ENCODE measurements at regions not wholly inside any gene's neighbourhood (a gene's known extent, or its start where the extent isn't known, plus 50 kb on each side); places are given as distances from the start of the nearest gene placed in this dataset.
"Not testable (repeated sequence)": the region's sequence is repeated elsewhere in the genome, so short reads cannot be mapped to it uniquely, and the experiment has no call there.

DNA sequence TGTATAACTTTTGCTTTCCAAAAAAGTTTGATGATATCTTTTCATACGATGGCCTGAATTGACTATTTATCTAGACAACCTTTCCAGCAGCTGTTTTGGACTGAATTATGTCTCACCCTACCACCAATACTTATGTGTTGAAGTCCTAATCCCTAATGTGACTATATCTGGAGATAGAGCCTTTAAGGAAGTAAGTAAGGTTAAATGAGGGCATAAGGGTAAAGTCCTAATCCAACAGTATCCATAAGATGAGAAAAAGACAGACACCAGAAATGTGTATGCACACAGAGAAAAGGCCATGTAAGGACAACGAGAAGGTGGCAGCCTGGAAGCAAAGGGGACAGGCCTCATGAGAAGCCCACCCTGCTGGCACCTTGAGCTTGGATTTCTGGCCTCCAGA, 86.6 kb upstream of the PPARGC1A start:
- DNase-seq, result no peak

DNA sequence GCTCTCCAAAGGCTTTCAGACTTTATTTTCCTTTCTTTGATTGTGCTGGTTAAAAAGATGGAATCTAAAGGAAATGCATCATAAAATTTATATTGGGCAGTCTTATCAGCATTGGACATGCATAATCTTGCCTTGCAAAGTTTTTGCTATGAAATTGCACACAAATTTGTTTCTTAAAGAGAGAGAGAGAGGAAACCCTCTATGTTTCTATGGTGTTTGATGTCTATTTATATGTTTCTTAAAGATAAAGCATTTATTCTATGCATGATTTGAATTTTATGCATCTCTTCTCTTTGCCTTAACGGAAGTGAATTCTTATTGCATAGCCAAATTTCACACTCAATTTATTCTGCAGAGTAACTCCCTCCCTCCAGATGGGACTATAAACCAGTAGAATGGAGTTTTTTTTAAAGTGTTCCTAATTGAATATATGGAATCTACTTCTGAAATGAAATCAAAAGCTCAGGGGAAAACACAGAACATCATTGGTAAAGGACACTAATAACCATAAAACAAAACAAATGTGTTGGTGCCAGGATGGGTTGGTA, 83.5 kb upstream of the PPARGC1A start:
- DNase-seq, result no peak

DNA sequence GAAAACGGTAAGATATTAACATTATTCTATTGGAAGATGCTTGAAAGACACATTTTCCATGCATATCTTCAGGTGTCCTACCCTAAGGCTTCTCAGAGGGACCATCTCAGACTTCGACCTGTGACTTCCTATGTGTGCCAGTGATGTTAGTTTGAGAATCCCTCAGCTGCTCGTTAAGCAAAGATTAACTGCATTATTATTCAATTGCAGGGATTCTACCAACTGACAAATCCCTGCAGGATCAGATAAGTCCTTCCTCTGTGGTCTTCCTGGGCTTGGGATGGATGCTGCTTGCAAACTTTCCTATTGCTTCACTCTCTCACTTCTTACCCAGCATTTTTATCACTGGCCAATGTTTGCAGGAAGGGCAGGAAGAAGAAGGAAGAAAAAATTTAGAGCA, 83.0 kb upstream of the PPARGC1A start:
- DNase-seq, result no peak

DNA sequence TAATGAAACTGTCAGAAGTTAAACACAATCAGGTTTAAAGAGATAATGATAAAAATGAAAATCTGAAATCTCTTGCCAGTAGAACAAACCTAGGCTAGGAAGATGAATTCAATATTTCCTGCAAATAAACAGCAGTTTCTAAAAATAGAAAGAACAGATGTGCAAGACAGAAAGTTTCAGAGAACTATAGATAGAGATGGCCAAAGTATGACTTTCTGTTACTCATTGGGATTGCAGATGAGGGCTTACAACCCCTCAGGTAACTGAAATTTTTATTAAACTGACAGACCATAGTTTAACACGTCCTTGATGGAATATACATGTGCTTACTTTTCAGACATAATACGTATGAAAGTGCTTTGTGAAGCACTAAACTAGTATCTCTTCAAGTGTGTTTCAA, 82.3 kb upstream of the PPARGC1A start:
- no peak for DNase-seq

DNA sequence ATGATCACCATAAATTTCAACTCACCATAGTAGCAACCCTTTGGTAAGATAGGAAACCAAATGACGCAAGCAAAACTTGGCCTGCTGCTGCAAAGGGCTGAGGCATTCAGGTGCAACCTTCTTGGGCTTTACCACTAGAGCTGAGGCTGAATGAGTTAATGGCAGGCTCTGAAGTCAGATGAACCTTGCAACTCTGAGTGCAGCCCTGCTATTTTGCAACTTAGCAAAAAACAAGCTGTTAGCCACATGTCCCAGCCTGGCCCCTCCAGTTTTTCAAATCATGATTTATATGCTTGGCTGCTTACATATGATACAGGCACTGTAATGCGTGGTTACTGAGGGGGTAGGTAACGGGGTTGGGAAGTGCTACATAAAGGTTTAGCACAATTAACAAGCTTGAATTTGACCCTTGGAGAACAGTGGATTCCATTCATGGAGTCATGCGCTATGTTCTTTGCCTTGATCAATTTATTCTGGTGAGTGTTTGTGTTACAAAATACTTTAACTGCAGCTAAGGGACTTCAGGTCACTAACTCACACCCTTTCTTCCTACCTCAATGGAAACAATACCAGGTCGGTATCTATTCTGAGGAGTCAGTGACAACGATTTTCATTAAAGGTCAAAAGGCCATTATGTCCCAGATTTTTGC, 80.5 kb upstream of the PPARGC1A start:
- no peak for DNase-seq

DNA sequence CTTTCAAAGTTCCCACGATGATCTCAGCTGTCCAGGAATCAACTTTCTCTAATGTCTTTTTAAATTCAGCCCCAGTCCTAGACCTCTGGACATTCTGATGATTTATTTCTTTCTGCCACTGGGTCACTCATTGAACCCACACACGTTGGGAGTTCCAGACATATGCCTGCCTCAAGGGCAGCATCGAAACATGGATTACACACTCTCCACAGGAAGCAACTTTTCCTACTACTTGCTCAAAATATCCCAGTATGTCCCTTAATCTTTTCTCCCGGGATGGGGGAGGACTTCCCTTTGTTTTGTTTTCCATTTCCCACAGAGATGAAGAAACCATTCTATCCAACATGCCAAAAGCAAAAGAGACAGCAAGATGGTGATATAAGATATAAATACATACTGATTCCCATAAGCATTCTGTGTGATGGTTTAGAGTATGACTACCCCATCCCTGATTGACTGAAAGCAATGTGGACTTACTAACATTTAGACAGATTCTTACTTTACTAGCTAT, 79.8 kb upstream of the PPARGC1A start:
- no peak for DNase-seq

DNA sequence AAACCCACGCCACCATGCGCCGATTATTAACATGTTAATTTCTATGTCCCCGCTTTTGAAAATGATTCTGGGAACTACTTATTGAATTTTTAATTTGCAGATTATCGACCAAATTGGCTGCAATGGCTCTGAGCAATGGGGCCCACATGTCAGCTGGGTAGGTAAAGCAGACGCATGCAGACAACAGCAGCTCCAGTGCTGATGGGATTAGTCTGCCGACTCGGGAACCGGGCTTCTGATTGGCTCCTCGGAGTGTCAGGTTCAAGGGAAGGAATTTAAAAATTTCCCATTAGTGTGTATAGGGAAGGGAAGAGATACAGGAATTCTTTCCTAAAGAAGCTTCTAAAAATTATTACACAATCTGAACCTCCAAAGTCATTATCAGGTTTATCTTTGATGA, 77.4 kb upstream of the PPARGC1A start:
- DNase-seq, result no peak

DNA sequence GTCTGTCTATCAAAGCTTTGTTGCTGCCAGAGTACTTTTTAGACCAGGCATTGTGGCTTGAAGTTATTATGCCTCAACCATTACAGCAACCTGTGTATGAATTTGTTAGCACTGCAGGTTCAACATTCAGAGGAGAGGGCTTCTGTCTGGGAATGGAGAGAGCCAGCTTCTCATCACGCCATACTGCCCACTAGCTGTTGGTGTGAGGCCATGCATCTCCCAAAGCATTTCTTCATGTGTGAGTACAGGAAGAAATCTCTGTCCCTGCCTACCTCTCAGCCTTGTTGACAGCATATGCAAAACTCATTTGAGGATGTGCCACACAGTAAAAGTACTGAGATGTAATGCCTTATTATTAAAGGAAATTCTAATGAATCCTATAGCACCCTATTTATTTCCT, 76.9 kb upstream of the PPARGC1A start:
- DNase-seq, result no peak

DNA sequence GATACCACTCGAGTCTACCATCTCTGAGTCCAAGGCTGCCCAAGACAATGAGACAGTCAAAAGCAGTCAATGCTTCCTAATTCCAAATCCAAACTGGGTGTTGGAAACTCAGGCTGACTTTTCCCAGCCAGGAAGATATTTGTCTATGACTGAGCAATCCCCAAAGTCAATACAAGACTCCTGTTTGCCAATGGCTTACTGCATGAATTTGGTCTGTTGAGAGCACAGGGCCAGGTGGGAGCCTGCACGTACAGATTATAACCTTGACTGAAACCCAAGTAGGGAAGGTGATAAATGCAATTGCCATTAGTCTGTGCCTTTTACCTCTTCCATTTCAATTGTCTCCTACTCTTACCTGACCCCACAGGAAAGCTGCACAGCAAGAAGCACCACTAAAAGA, 72.6 kb upstream of the PPARGC1A start:
- DNase-seq, result no peak

DNA sequence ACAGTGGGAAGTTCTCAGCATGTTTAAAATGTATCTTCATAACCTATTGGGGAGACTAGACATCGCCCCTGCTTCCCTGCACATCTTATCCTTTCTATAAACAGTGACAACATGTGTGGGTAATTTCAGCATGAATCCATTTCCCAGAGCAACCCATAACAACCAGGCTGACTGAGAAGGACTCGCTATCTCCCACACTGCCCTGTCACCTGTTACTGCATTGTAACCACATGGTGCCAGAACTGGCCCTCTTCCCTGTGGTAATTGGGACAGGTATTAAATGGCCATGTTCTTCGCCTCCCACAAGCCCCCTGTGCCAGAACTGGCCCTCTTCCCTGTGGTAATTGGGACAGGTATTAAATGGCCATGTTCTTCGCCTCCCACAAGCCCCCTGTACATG, 71.5 kb upstream of the PPARGC1A start:
- not testable (repeated sequence) for DNase-seq

DNA sequence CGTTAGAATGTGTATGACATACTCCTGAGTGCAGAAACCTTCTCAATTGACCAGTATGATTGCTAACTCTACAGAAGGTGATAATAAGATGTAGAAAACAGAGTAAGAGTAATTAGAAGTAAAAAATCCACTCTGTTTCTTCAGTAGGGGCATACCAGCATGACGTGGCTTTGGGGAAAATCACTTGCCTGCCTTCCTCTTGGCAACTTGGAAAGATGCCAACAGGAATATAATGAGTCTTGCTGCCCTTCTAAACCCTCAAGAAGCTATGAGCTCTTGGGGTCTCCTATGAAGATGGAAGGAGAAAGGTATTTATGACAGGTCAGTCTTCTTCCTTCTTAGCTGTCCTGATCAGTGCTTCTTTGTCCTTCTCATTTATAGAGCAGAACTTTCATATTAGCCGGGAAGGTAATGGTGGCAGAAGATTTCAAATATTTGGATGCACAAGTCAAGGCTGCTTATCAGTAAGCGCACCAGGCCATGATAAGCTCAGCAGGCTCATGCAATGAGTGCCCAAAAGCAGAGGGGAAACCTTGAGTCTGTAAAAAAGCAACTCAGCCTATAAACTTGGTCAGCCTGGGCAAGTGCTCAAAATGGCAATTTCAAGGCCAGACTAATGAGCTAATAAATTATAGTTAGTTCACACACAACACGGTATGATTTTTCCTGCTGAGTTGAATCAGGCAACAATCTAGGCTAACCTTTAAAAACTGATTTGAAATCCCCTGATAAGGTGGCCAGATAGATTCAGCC, 69.7 kb upstream of the PPARGC1A start:
- DNase-seq, result no peak

DNA sequence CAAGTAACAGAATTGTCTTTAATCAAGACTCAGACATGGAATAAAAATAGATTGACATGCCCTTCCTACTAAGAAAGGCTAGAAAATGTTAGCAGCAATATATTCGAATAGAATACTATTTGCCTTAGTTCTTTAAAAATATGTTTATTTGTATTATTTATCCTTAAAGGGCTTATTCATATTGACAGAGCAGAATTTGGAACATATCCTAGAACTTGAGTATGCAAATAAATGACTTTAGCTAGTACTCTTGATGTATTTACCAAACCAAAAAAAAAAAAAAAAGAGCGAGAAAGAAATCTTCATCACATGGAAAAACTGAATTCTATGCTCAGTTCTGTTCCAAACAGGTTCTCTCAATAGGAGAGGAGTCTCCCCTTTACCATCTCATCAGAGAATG, 68.9 kb upstream of the PPARGC1A start:
- DNase-seq, result no peak

DNA sequence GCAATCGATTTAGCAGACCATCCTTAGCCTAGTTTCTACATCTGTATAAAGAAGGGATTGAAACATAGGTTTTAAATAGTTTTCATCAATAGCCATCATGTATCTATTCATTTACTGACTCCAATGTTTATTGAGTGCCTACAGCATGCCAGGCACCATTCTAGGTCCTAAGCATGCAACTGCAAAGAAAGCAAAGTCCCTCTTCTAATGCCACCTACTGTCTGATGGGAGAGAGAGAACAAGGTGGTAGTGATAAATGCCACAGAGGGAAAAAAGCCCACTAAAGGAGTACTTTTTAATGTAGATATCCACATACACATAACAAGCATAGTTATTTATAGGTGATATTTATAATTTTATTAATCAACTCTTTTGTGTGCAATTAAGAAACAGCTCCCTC, 67.6 kb upstream of the PPARGC1A start:
- no peak for DNase-seq

DNA sequence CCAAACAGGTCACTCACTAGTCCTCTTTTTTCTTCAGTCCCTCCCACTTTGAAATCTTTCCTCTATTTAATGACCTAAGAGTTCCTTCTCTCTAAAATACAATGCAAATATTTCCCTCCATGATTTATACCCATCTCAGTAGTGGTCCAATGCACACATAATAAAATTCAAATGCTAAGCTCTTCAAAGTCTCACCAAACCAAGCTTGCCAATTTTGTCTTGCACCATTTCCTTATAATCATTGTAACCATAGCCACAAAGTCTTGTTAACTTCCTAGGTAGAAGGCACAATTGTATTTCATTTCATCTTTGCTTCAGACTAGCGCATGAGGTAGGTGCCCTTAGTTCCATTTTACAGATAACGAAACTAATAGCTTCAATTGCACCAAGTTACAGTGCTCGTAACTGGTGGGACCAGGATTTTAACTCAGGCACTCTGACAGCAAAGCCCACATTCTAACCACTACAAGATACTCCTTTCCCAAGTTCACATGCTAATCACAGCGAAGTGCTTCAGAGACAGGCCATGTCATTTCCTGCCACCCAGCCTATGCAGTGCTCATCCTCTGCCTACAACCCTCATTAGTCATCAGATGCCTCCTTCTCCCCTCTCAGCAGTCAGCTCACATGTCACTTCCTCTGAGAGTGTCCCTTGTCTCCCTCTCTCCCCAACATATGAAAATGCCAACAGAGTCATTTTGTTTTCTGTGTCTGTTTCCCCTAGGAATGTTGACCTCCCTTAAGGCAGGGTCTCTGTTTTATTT, 66.9 kb upstream of the PPARGC1A start:
- DNase-seq, result no peak

DNA sequence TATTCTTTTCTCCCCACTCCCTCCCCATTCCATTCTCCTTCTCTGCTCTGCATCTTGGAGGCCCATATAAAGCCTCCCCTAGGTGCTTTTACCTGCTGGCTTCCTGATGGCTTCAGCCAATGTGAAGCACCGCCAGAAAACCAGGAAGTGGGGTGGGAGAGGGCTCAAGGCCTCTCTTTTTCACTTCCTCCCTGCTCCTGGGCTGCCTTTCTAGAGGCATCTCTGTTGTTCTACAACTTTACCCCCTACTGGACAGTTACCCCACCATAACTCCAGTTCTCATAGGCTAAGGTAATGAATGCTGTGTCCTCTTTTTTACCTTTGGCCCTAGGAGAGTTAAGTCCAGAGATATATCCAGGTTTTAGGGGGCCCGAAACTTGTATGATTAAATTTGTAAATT, 62.4 kb upstream of the PPARGC1A start:
- no peak for DNase-seq

DNA sequence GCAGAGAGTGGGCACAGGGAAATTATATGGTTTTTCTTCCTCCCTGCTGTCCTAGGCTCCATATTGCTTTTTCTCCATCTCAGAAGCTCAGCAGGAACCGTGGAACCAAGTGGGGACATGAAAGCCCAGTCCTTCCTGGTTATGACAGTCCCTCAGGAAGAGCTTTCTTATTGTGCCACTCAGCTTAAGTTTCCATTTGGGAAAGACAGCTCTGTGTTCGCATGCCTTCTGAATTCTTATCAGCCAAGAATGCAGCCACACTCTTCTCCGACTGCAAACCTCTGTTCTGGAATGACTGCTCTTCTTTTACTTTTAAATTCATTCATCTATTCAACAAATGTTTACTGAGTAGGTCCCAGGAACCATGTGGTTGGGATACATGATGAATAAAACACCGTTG, 58.0 kb upstream of the PPARGC1A start:
- DNase-seq, result no peak

DNA sequence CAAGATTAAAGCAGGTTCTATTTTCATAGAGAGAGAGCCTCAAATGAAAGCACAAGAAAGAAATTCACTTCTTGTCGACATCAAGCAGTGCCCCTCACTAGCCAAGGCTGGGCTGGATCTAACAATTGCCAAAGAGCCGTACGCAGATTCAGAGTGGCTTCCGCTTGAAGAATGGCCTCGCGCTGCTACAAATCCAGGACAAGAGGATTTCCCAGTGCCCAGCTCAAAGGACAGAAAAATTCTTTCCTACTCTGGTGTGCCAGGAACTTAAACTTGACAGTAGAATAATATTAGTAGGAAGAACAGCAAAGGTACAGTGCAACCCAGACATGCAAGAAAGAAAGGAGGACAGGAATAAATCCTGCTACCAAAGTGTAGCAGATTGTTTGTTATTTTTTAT, 56.5 kb upstream of the PPARGC1A start:
- no peak for DNase-seq

DNA sequence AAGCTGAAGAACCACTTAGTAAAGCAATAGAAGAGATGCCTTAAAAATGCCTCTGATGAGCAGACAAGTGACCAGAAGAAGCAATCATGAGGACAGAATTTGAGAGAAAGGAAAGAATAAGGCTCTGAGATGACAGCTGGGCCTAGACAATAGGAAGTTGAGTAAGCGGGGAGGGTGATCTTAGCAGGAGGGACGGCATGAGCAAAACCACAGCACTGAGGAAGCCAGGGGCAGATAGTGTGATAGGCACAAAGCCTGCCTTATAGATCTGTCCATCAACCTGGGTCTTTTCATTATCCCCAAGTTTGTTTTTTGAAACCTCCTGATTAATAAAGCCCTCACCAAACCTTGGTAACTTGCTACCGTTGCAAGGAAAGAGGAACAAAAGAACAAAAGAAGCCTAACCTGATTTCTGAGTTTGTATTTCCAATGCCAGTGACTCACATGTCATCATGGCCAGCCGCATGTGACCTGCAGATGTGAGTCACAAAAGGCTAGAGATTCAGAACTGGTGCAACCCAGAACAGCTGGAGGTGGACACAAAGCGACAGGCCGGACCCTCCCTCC, 55.7 kb upstream of the PPARGC1A start:
- DNase-seq, result no peak

DNA sequence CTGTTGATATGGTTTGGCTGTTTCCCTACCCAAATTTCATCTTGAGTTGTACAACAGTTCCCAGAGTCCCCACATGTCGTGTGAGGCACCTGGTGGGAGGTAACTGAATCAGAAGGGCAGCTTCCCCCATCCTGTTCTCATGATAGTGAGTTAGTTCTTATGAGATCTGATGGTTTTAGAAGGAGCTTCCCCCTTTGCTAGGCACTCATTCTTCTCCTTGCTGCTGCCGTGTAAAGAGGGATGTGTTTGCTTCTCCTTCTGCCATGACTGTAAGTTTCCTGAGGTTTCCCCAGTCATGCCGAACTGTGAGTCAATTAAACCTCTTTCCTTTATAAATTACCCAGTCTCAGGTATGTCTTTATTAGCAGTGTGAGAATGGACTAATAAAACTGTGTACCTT, 54.7 kb upstream of the PPARGC1A start:
- DNase-seq, result not testable (repeated sequence)

DNA sequence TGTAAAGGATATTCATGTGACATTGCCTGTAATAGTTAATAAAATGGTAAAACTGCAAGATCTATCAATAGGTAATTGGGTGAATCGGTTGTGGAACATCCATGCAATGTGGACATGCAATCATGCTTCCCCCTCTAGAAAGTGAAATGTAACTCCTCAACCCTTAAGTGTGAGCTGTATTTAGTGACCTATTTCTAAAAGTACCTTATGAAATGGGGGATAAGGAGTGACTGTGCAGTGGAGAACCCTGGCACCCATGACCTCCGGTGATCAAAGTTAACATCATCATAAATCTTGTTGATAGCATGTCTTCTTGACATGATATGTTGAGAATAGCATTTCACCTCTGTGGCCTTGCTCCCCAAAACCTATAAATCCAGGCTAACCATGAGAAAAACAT, 53.6 kb upstream of the PPARGC1A start:
- DNase-seq, result no peak

DNA sequence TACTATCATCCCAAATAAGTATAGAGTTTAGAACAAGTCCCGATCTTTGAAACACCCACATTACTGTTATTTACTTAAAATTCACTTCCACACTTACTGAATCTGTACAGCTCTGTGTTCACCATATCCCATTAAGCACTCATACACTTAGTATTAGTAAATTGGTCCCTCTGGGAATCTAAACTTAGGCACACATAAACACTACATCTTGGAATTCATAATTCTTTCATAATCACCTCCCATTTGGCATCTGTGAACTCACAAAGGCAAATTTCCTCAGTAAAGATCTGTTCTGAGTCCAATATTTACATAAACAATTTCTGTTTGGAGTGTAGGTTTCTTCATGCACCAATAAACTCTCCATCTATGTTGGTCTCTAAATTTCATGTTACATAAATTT, 52.6 kb upstream of the PPARGC1A start:
- DNase-seq, result no peak
